ENCODE measurements at regions not wholly inside any gene's neighbourhood (a gene's known extent, or its start where the extent isn't known, plus 50 kb on each side); places are given as distances from the start of the nearest gene placed in this dataset.
"Not testable (repeated sequence)": the region's sequence is repeated elsewhere in the genome, so short reads cannot be mapped to it uniquely, and the experiment has no call there.

GRCh38 chr16:65574326-65574966 lies 452.6 kb upstream of the CDH11 start:
- H3K9me3 ChIP-seq, result no peaks in the 10 kb centered on the region
- intact Hi-C loops (cut with DNase I), result no loop called here
- H3K36me3 ChIP-seq (replicated peaks in 1 of 2; ENCODE audit: insufficient read depth in 1 of 2, low read depth in 2 of 2), result no peaks in the 10 kb centered on the region
- WGBS, 2 donors, result 14 to 34% methylated on average over 13 of the region's 13 CpGs
- H3K4me3 ChIP-seq, result no peak overlapping the region
- H3K27me3 ChIP-seq, result no peaks in the 10 kb centered on the region
- no peaks in the 10 kb centered on the region for H3K4me1 ChIP-seq
- no peak for DNase-seq
- no peak for ATAC-seq
- no peak overlapping the region for H3K27ac ChIP-seq
- TF ChIP-seq POLR2A (IDR thresholded peaks at IDR 0.05) (no peak), CTCF (IDR thresholded peaks at IDR 0.05) (no peak)

GRCh38 chr16:65572156-65572555 lies 450.3 kb upstream of the CDH11 start:
- H3K27me3 ChIP-seq, result no peaks in the 10 kb centered on the region
- H3K4me1 ChIP-seq, result no peaks in the 10 kb centered on the region
- TF ChIP-seq POLR2A (IDR thresholded peaks at IDR 0.05), result no peak
- TF ChIP-seq CTCF (IDR thresholded peaks at IDR 0.05), result no peak
- no peaks in the 10 kb centered on the region for H3K9me3 ChIP-seq
- no peak overlapping the region for H3K4me3 ChIP-seq
- H3K27ac ChIP-seq, result no peak overlapping the region
- DNase-seq, result no peak
- intact Hi-C loops (cut with DNase I), result no loop called here
- WGBS, 2 donors, result 73 to 82% methylated on average over 1 of the region's 1 CpG
- no peak for ATAC-seq
- no peaks in the 10 kb centered on the region for H3K36me3 ChIP-seq (replicated peaks in 1 of 2; ENCODE audit: insufficient read depth in 1 of 2, low read depth in 2 of 2)

- H3K9me3 ChIP-seq, result no peaks in the 10 kb centered on the region
- H3K4me1 ChIP-seq, result no peaks in the 10 kb centered on the region
- TF ChIP-seq CTCF (IDR thresholded peaks at IDR 0.05) (no peak), POLR2A (IDR thresholded peaks at IDR 0.05) (no peak)
- H3K27ac ChIP-seq, result no peak overlapping the region
- WGBS, 2 donors, result 50 to 55% methylated on average over 1 of the region's 1 CpG
- ATAC-seq (no peak), DNase-seq (no peak)
- H3K4me3 ChIP-seq, result no peak overlapping the region
- intact Hi-C loops (cut with DNase I), result no loop called here
- no peaks in the 10 kb centered on the region for H3K36me3 ChIP-seq (replicated peaks in 1 of 2; ENCODE audit: insufficient read depth in 1 of 2, low read depth in 2 of 2)
- H3K27me3 ChIP-seq, result no peaks in the 10 kb centered on the region
Measured at GRCh38 chr16:65570261-65570660, 448.4 kb upstream of the CDH11 start.

- 62 to 65% methylated on average over 3 of the region's 3 CpGs for WGBS, 2 donors
- H3K27me3 ChIP-seq, result no peaks in the 10 kb centered on the region
- ATAC-seq (no peak), DNase-seq (no peak)
- H3K36me3 ChIP-seq (replicated peaks in 1 of 2; ENCODE audit: insufficient read depth in 1 of 2, low read depth in 2 of 2), result no peaks in the 10 kb centered on the region
- no peak overlapping the region for H3K4me3 ChIP-seq
- no peak overlapping the region for H3K27ac ChIP-seq
- no peaks in the 10 kb centered on the region for H3K4me1 ChIP-seq
- intact Hi-C loops (cut with DNase I), result no loop called here
- no peak for TF ChIP-seq CTCF (IDR thresholded peaks at IDR 0.05)
- no peak for TF ChIP-seq POLR2A (IDR thresholded peaks at IDR 0.05)
- no peaks in the 10 kb centered on the region for H3K9me3 ChIP-seq
Measured at GRCh38 chr16:65559846-65560245, 438.0 kb upstream of the CDH11 start.

- H3K4me1 ChIP-seq; H3K4me3 ChIP-seq; H3K27ac ChIP-seq; ATAC-seq; DNase-seq; intact Hi-C loops (cut with DNase I); H3K27me3 ChIP-seq; H3K36me3 ChIP-seq (replicated peaks in 1 of 2; ENCODE audit: insufficient read depth in 1 of 2, low read depth in 2 of 2); H3K9me3 ChIP-seq: not testable (repeated sequence)
- WGBS, 2 donors, result 23 to 25% methylated on average over 1 of the region's 1 CpG
Measured at GRCh38 chr16:65549689-65550088, 427.8 kb upstream of the CDH11 start.
